Esophagus muscularis mucosa (tissue), 4 donors: ENCODE measurements at regions not wholly inside any gene's neighbourhood (a gene's known extent, or its start where the extent isn't known, plus 50 kb on each side); places are given as distances from the start of the nearest gene placed in this dataset.

Experiments
- DNase-seq: peaks from one replicate; pipeline ENCODE4 v3.0.0-alpha.2; 2017; ENCODE audit errors: extremely low spot score
- H3K27ac ChIP-seq, 4 donors: fragments of 200-600 bp; sonication (generic); replicated peaks in 1 of 4; 1 replicate in 3 of 4; 2 replicates in 1 of 4; pipeline ENCODE4 v1.5.1; 2016 to 2019; ENCODE audit warnings: mild to moderate bottlenecking in 1 of 4
- H3K27me3 ChIP-seq, 4 donors: fragments of 200-600 bp; sonication (generic); one replicate each; pipeline versions ENCODE4 v1.5.1 to v1.6.0; 2016 to 2019
- H3K36me3 ChIP-seq, 4 donors: fragments of 200-600 bp; sonication (generic); one replicate each; pipeline ENCODE4 v1.5.1; 2016 to 2019
- H3K4me1 ChIP-seq, 4 donors: fragments of 200-600 bp; sonication (generic); one replicate each; pipeline ENCODE4 v1.5.1; 2016 to 2019
- H3K4me3 ChIP-seq, 4 donors: fragments of 200-600 bp; sonication (generic); 1 replicate in 2 of 4; 2 replicates in 2 of 4; pipeline ENCODE4 v1.5.1; 2016 to 2019; ENCODE audit warnings: mild to moderate bottlenecking in 4 of 4, moderate library complexity in 1 of 4
- H3K9me3 ChIP-seq, 4 donors: fragments of 200-600 bp; sonication (generic); 1 replicate in 3 of 4; 2 replicates in 1 of 4; pipeline ENCODE4 v1.5.1; 2016 to 2019
- EP300 ChIP-seq: sonication (generic); formaldehyde crosslinking; IDR thresholded peaks from one replicate; pipeline ENCODE4 v1.6.1; 2017; ENCODE audit warnings: antibody characterized with exemption
- POLR2A ChIP-seq: fragments of 450-650 bp; IDR thresholded peaks from one replicate; pipeline ENCODE4 v1.6.1; 2017; ENCODE audit warnings: antibody characterized with exemption, moderate library complexity, mild to moderate bottlenecking, low read depth
- POLR2AphosphoS5 ChIP-seq, 2 donors: sonication (generic); formaldehyde crosslinking; IDR thresholded peaks; one replicate each; pipeline ENCODE4 v1.6.1; 2017; ENCODE audit warnings: antibody characterized with exemption in 2 of 2
- WGBS: methylation state at CpG from one replicate; pipeline ENCODE4 v1.1.5; 2018; 5-methylcytosine and 5-hydroxymethylcytosine counted together
- intact Hi-C: fragments of 100-400 bp; cut with DNase I; formaldehyde crosslinking; loops from one replicate; pipeline ENCODE4 v1.15.1; 2023
- TF ChIP-seq, protein P1 (sequence below), 3 experiments: fragments of 200-600 bp in 2 of 3; fragments of 450-650 bp in 1 of 3; sonication (generic) in 2 of 3; IDR thresholded peaks; one replicate each; pipeline ENCODE4 v1.5.1; 2017 to 2019; ENCODE audit warnings: antibody characterized with exemption in 3 of 3, mild to moderate bottlenecking in 2 of 3, moderate library complexity in 1 of 3

DNA sequence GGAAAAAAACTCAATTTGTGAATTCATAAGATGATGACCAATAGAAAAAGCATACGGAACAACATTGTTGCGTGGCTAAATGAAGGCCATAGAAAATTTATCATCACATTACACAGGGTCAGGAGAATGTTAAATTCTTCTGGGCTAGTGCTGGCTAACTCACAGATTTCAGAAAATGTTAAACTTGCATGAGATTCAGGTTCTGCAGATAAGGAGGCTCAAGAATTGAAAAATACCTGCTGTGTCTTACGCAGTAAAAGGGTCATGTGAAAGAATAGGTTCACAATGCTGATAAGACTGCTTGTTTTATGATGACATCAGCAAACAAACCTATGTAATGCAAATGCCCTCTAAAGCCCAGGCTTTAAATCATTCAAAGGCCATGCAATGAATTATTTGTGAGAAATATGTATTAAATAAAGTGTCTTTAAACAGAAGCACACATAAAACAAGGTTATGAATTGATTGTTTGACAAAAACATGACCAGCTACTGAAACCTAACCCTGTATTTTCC lies 378.8 kb downstream of the USP25 start:
- no peaks in the 10 kb centered on the region for H3K36me3 ChIP-seq
- intact Hi-C loops: no loop called here
- H3K27ac ChIP-seq: no peak overlapping the region
- H3K4me1 ChIP-seq: no peaks in the 10 kb centered on the region
- H3K9me3 ChIP-seq: no peaks in the 10 kb centered on the region
- no peak overlapping the region for H3K4me3 ChIP-seq
- DNase-seq: no peak
- TF ChIP-seq, protein P1, sequence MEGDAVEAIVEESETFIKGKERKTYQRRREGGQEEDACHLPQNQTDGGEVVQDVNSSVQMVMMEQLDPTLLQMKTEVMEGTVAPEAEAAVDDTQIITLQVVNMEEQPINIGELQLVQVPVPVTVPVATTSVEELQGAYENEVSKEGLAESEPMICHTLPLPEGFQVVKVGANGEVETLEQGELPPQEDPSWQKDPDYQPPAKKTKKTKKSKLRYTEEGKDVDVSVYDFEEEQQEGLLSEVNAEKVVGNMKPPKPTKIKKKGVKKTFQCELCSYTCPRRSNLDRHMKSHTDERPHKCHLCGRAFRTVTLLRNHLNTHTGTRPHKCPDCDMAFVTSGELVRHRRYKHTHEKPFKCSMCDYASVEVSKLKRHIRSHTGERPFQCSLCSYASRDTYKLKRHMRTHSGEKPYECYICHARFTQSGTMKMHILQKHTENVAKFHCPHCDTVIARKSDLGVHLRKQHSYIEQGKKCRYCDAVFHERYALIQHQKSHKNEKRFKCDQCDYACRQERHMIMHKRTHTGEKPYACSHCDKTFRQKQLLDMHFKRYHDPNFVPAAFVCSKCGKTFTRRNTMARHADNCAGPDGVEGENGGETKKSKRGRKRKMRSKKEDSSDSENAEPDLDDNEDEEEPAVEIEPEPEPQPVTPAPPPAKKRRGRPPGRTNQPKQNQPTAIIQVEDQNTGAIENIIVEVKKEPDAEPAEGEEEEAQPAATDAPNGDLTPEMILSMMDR (IDR thresholded peaks at IDR 0.05): no peak
- TF ChIP-seq EP300: no peak
- TF ChIP-seq POLR2AphosphoS5 (IDR thresholded peaks at IDR 0.05): no peak
- TF ChIP-seq POLR2A: no peak
- WGBS: 99% methylated on average over 3 of the region's 3 CpGs
- no peaks in the 10 kb centered on the region for H3K27me3 ChIP-seq

DNA sequence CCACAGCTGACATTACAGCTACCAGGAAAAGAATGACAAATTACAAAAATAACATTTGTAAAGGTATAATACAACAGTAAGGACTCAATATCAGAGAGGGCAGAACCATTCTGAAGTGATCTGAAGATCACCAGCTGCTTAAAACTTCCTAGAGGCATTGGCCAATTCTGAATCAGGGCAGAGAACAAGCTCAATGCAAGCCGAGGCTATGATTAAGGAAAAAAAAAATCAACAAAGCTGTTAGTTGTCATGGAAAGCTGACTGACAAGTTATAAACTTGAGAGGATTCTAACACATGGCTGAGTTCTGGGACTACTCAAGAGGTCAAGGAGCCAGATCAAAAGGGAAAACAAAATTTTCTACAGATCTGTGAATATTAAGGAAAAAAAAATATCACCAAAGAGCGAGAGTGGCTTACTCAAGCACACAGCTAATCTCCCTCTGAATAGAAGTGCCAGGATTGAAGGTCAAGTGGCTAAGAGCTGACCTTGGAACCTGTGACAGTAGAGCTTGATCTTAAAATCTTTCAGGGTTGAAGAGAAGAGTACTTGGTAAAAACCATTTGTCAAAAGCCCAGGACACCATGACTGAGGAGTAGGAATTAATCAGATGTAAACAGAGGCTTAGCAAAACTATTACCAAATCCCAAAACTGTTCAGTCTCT lies 383.4 kb downstream of the USP25 start:
- intact Hi-C loops: no loop called here
- peak overlapping the region; percentile 6 to 31 (median 14) for H3K27ac ChIP-seq
- TF ChIP-seq POLR2AphosphoS5 (IDR thresholded peaks at IDR 0.05): no peak
- TF ChIP-seq EP300: no peak
- no peak for TF ChIP-seq POLR2A
- TF ChIP-seq, protein P1 (IDR thresholded peaks at IDR 0.05): no peak
- 61% methylated on average over 2 of the region's 2 CpGs for WGBS
- H3K4me1 ChIP-seq: no peaks in the 10 kb centered on the region
- H3K36me3 ChIP-seq: no peaks in the 10 kb centered on the region
- peaks cover 0 to 8% (median 0%) of the 10 kb centered on the region in 4 donors for H3K9me3 ChIP-seq
- H3K4me3 ChIP-seq: no peak overlapping the region
- H3K27me3 ChIP-seq: no peaks in the 10 kb centered on the region
- DNase-seq: no peak

DNA sequence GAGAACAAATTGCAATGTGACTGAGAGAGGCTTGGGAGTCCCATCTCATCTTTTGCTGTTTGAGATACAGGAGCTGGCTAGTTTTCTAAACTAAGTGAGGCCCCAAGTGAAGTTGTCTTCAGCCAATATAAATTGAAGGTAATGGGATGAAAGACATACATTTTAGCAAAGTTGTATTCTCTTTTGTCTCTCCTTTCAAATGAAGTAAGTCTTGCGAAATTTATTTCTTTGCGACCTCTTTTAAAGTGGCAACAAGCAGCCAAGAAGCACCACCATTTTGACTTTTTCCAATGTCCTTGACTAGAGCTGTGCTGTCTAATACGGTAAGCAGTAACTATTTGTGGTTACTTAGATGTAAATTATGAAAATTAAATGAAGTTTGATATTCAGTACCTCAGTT lies 385.7 kb downstream of the USP25 start:
- WGBS: 97% methylated on average over 3 of the region's 3 CpGs
- H3K9me3 ChIP-seq: peaks cover 0 to 8% (median 0%) of the 10 kb centered on the region in 4 donors
- H3K4me3 ChIP-seq: no peak overlapping the region
- intact Hi-C loops: no loop called here
- no peak overlapping the region for H3K27ac ChIP-seq
- no peak for DNase-seq
- H3K4me1 ChIP-seq: no peaks in the 10 kb centered on the region
- H3K36me3 ChIP-seq: no peaks in the 10 kb centered on the region
- TF ChIP-seq POLR2A (no peak), POLR2AphosphoS5 (IDR thresholded peaks at IDR 0.05) (no peak), EP300 (no peak)
- TF ChIP-seq, protein P1 (IDR thresholded peaks at IDR 0.05): no peak
- H3K27me3 ChIP-seq: no peaks in the 10 kb centered on the region

DNA sequence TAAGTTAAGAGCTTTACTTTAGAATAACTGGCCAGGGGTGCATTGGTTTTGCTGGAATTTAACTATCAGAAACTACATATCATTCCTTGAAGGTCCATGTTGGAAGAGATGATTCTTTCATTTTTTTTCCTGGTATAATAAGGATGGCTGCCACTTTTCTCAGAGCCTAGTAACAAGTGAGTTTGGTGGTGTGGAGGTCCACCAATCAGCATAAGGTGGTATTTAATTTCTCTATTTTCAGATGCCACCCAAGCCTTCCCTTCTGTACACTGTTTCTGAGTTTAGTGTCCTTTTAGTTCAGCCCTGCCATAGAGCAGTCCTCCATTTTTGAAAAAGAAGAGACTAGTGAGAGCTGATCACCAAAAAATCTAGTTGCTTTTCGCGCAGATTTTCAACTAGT lies 386.3 kb downstream of the USP25 start:
- TF ChIP-seq EP300 (no peak), POLR2AphosphoS5 (IDR thresholded peaks at IDR 0.05) (no peak), POLR2A (no peak)
- TF ChIP-seq, protein P1 (IDR thresholded peaks at IDR 0.05): no peak
- intact Hi-C loops: no loop called here
- no peak overlapping the region for H3K4me3 ChIP-seq
- no peaks in the 10 kb centered on the region for H3K4me1 ChIP-seq
- no peak for DNase-seq
- H3K36me3 ChIP-seq: no peaks in the 10 kb centered on the region
- H3K9me3 ChIP-seq: peaks cover 0 to 8% (median 0%) of the 10 kb centered on the region in 4 donors
- no peaks in the 10 kb centered on the region for H3K27me3 ChIP-seq
- peak overlapping the region in 1 of 4 donors; percentile 9 for H3K27ac ChIP-seq
- whole genome bisulfite sequencing: 98% methylated on average over 2 of the region's 2 CpGs

DNA sequence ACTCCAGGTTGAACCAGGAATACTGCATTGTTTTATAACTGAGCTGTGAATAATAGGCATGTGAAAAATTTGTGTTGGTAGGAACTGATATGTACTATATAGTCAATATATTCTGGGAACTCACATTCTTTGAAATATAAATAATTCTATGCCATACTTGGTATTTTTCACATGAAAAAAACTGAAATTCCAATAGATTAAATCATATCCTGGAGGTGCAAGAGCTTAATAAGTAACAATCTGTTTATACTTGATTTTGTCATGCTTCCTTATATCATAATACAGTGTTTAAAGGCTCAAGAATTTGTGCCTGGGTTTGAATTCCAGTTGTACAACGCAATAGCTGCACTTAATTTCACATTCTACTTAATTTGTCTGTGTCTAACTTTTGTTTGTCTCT lies 387.0 kb downstream of the USP25 start:
- Histone ChIP-seq H3K4me1 (no peaks in the 10 kb centered on the region), H3K9me3 (peaks cover 0 to 8% (median 0%) of the 10 kb centered on the region in 4 donors), H3K36me3 (no peaks in the 10 kb centered on the region), H3K27ac (peak overlapping the region in 1 of 4 donors; percentile 33), H3K27me3 (no peaks in the 10 kb centered on the region), H3K4me3 (peak overlapping the region in 1 of 4 donors; percentile 2)
- DNase-seq: no peak
- TF ChIP-seq POLR2A (no peak), POLR2AphosphoS5 (IDR thresholded peaks at IDR 0.05) (no peak), EP300 (no peak)
- TF ChIP-seq, protein P1 (IDR thresholded peaks at IDR 0.05): no peak
- intact Hi-C loops: no loop called here
- 74% methylated on average over 1 of the region's 1 CpG for WGBS
